ENCODE measurements at regions not wholly inside any gene's neighbourhood (a gene's known extent, or its start where the extent isn't known, plus 50 kb on each side); places are given as distances from the start of the nearest gene placed in this dataset.

GRCh38 chr2:144067506-144067905 is 452.4 kb downstream of the ZEB2 start:
- no peak for TF ChIP-seq POLR2A (IDR thresholded peaks at IDR 0.05)
- TF ChIP-seq CTCF (IDR thresholded peaks at IDR 0.05): no peak
